GM19463 (cell line): ENCODE measurements at regions not wholly inside any gene's neighbourhood (a gene's known extent, or its start where the extent isn't known, plus 50 kb on each side); places are given as distances from the start of the nearest gene placed in this dataset.
"Not testable (repeated sequence)": the region's sequence is repeated elsewhere in the genome, so short reads cannot be mapped to it uniquely, and the experiment has no call there.

ENCODE experiments used
- ATAC-seq: cut with Tn5 transposase; IDR thresholded peaks from one replicate; pipeline ENCODE4 v1.9.1; 2021; ENCODE audit warnings: mild to moderate bottlenecking, moderate library complexity; ENCODE audit not compliant: unreplicated experiment

GRCh38 chr1:58966917-58967740, 183.3 kb upstream of the JUN start:
- no peak for ATAC-seq

GRCh38 chr1:58968360-58968952, 184.6 kb upstream of the JUN start:
- ATAC-seq = peak; percentile 85

- ATAC-seq = not testable (repeated sequence)
These were observed 185.3 kb upstream of the JUN start for GRCh38 chr1:58969176-58969575.

DNA sequence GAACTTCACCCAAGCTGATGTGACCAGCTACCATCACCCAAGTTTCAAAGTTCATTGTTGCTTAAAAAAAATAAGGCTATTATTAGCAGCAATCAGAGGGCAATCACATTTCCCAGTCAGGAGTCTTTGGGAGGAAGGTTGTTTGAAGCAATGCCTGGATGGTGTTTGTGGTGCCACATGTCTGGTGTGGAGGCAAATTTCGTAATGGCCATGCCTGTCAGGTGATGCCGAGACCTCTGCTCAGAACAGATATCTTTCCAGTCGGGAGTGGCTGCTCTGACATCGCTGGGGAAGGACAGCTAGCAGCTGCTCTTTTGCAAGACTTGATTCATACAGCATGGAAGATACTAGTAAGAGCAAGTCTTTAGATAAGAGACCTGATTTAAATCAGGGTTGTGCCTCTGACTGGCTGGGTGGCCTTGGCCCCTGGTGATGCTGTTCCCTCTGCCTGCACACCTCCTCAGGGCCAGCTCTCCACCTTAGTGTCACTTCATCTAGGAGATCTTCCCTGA, 187.8 kb upstream of the JUN start:
- no peak for ATAC-seq

DNA sequence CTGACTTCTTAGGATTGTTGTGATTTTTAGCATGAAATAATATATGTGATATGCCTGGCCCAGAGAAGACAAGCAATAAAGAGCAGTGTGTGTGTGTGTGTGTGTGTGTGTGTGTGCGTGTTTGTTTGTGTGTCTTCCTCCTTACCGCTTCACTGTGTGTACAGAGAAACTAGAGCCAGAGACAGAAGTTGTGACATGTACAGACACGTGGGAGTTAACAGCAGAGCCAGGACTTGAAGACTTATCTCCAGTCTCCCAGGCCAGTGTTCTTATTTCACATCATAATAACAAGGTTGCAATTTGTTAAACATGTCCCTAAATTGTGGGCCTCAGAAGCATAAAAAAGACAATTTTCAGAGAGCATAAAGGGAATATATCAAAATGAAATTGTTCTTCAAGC, 192.0 kb upstream of the JUN start:
- ATAC-seq = no peak

DNA sequence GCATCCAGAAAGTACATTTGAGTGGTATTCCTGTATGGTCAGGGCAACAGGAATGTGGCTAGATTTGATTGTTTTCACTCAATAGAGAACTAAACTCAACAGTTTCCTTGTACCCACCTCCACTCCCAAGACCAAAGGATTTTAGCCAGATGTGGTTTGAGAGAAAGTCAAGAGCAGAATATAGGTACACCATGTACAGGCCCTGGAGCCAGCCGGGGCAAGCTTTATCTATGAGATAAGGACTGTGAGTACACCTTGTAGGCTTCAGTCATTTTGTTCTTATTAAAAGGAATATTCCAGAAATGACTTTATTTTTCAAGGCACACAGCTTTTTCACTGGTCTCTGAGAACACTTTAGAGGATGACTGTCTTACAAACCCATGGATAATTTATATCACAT, 192.4 kb upstream of the JUN start:
- ATAC-seq = no peak

DNA sequence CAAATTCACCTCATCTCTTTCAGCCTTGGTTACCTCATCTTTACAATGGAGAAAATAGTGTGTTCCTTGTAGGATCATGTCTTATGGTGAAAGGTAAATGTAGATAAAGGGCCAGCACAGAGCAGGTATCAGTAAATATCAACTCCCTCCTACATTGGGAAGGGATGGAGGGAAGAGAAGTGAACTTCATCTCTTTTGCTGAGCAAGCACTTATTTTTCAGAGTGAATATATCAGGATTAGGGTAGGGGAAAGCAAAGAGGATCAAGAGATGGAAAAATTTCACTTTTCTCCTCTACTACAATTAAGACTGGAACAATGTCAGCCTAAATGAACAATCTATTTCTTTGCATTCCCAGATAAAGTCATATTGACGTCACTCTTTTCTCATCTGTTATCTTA, 193.8 kb upstream of the JUN start:
- ATAC-seq = no peak

- ATAC-seq = no peak
These were observed 194.2 kb upstream of the JUN start for GRCh38 chr1:58978096-58978495.

DNA sequence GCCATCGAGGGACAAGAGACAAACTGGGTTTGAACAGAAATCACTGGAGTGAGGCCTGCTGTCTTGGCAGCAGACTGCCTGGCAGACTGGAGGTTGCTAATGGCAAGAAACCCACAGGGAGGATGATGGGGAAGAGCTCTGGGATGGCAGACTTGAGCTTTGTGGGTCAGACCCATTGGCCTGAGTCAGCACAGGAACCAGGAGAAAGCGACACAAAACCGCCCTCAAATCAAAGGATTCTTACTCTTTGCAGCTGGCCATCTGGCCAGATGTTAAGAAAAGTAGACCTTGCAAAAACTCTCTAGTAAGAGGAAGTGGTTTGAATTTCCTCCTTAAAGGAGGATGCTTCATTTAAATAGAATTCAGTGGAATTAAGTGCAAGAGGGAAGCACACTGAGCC, 195.2 kb upstream of the JUN start:
- ATAC-seq = no peak

GRCh38 chr1:58979677-58980076, 195.8 kb upstream of the JUN start:
- no peak for ATAC-seq

DNA sequence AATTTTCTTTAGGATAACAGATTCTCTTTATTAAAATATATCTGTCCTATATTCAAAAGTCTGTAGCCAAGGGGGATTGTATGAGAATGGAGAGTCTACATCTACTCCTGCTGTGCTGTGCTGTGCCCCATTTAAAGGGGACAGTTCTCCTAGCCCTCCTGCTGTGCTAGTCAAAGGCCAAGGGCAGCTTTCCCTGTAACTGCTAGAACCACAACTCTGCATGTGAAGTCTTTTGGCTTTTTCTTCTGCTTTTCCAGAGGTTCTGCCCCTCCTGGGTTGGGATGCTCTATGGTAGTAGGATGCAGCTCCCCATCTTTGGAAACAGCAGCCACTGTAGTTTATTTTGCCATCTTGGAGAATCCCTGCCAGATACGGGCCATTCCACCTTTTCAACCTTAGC, 197.5 kb upstream of the JUN start:
- ATAC-seq = no peak

DNA sequence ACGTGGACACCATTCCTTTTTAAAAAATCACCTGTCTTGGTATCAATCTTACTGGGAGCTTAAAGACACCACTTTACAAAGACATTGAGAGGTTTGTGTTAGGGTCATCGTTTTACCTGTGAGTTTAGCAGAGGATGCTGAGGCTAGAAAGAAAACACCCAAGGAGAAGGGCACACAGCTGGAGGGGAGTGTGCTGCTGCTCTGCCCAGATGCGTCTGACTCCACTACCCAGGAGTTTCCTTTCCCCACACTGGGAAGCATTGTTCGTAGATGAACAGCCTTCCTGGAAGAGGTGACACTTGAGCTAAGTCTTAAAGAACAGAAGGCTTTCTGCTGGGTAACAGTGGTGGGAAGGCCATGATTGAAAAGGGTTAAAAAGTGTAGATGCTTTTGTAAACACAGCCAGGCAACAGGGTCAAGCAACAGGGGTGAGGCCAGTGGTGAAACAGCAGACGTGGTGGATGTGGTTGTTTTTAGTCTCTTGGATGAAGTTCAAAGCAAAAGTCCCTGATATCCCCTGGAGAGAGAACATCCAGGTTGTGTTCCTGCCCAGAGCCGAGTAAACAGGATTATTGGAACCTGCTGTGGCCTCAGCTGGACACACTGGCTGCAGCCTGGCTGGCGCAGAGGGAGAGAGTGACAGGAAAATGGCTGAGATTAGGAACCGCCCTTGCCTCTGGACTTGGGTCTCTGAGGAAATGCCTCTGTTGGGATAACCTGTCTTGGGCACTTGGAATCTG, 198.6 kb upstream of the JUN start:
- ATAC-seq = no peak

GRCh38 chr1:58983162-58983561, 199.3 kb upstream of the JUN start:
- no peak for ATAC-seq

DNA sequence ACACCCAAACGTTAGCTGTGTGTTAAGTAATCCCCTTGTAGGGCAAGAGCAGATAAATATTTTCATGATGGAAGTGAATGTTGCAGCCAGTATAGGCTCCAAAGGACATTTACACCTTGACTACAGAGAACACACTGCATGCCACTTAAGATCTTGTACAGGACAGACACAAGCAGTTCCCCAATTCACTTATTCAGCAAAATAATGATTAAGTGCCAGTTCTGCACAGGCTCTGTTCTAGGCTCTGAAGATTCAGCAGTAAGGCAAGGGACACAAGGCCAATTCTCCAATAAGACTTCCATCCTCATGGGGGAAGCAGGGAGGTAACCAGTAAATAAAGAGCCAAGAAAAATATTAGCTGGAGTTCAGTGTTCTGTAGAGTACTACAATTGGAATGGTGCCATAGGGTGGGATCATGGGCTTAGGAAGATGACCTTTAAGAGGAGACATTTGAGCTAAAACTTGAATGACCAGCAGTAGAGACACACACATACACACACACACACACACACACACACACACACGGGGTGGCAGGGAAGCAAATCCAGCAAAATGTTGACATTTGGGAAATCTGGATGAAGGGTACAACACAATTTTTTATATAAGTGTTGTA, 199.9 kb upstream of the JUN start:
- ATAC-seq = no peak

GRCh38 chr1:58986996-58987767, 203.3 kb upstream of the JUN start:
- no peak for ATAC-seq

GRCh38 chr1:58988752-58989151, 204.9 kb upstream of the JUN start:
- ATAC-seq = no peak

DNA sequence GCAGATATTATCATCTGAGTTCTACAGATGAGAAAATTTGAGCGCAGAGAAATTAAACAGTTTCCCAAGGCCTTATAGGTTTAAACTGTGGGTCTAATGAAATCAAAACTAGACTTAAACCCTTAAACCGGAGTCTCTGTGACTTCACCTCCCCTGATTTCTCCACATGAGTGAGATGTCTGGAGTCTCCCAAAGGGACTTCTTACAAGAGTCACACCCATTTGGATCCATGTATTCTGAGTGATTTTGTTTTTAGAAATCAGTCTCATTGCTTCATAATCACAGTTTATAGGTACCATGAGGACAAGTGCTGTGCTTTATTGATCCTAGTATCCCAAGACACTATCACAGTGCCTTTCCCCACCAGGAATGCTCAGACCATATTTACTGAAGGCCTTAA, 206.0 kb upstream of the JUN start:
- no peak for ATAC-seq

DNA sequence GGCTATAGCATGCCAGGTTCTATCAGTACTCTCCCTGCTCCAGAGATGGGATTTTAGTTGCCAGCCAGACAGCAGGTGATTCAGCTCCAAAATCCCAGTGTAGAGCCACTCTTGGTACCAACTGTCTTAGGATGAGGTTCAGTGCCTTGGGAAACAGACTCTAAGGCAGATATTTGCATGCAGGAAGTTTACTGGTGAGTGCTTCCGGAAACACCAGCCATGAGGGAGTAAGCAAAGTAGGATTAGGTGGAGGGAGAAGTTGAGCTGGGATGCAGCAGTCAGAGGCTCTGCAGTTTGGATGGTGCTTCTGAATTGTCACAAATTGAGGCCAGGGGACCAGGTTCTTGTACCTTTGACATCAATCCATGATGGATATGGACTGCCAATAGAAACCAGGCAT, 207.5 kb upstream of the JUN start:
- ATAC-seq = no peak

GRCh38 chr1:58992643-58993042, 208.8 kb upstream of the JUN start:
- ATAC-seq = no peak

- ATAC-seq = no peak
These were observed 209.6 kb upstream of the JUN start for GRCh38 chr1:58993403-58993802.

GRCh38 chr1:58994664-58995063, 210.8 kb upstream of the JUN start:
- ATAC-seq = no peak
